ENCODE measurements at regions not wholly inside any gene's neighbourhood (a gene's known extent, or its start where the extent isn't known, plus 50 kb on each side); places are given as distances from the start of the nearest gene placed in this dataset.

DNA sequence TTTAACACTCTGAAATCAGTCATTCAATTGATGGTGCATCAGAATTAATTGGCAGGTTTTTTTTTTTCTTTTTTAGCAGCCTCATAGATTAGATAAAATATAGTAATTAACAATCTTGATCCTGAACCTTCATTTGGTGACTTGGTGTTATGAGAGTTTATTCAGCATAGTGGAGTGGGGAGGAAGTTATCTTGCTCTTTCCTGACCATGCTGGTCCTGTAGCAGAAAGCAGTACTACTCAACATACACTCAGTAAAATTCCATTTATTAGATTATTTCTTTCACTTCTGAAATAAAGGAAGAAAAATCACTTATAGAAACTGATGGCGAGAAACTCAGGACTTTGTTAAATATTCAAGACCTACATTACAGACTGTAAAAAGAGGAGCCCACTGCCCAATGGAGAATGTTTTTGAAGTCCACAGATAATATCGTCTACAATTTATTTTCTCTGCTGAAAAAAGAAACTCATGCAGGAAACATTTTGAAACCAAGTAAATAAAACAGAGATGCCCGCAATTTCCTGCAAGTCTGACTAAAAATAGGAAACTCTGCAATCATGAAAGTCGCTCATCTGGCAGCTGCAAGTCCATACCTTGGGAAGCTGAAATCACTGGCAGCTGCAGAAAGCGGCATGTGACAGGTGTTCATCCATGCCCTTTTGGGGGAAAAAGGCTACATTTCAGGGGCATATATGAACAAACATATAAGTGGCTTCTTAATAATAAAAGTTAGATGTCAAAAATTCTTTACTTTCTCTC is 233.2 kb upstream of the RFX3 start:
- TF ChIP-seq EZH2 (IDR thresholded peaks at IDR 0.05; ENCODE audit: borderline replicate concordance, low read depth, low read length, severe bottlenecking), result no peak
- TF ChIP-seq, protein P1, sequence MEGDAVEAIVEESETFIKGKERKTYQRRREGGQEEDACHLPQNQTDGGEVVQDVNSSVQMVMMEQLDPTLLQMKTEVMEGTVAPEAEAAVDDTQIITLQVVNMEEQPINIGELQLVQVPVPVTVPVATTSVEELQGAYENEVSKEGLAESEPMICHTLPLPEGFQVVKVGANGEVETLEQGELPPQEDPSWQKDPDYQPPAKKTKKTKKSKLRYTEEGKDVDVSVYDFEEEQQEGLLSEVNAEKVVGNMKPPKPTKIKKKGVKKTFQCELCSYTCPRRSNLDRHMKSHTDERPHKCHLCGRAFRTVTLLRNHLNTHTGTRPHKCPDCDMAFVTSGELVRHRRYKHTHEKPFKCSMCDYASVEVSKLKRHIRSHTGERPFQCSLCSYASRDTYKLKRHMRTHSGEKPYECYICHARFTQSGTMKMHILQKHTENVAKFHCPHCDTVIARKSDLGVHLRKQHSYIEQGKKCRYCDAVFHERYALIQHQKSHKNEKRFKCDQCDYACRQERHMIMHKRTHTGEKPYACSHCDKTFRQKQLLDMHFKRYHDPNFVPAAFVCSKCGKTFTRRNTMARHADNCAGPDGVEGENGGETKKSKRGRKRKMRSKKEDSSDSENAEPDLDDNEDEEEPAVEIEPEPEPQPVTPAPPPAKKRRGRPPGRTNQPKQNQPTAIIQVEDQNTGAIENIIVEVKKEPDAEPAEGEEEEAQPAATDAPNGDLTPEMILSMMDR (IDR thresholded peaks at IDR 0.05; ENCODE audit: borderline replicate concordance, extremely low read depth, low read length, poor library complexity, severe bottlenecking), result no peak
- Histone ChIP-seq H4K20me1 (ENCODE audit: insufficient read depth, low read length) (no peaks in the 10 kb centered on the region), H3K27ac (ENCODE audit: low read length) (no peak overlapping the region), H3K79me2 (ENCODE audit: insufficient read depth, low read length) (no peaks in the 10 kb centered on the region), H2AFZ (ENCODE audit: low read depth, low read length) (no peak overlapping the region), H3K36me3 (ENCODE audit: insufficient read depth, low read length) (no peaks in the 10 kb centered on the region), H3K27me3 (ENCODE audit: insufficient read depth, low read length, poor library complexity) (no peaks in the 10 kb centered on the region), H3K4me2 (ENCODE audit: insufficient read depth, low read length) (no peak overlapping the region), H3K4me1 (ENCODE audit: insufficient read depth, low read length) (peaks cover 10% of the 10 kb centered on the region; the same call in 1 of the 2 replicates), H3K9ac (ENCODE audit: low read depth, low read length) (no peak overlapping the region), H3K4me3 (ENCODE audit: low read depth in 1 of 2, low read length in 2 of 2) (no peak overlapping the region), H3K9me3 (ENCODE audit: insufficient read depth, low read length, severe bottlenecking) (no peaks in the 10 kb centered on the region)
- ATAC-seq (ENCODE audit: insufficient read depth, low read depth) (no peak), DNase-seq (peak; percentile 9)

DNA sequence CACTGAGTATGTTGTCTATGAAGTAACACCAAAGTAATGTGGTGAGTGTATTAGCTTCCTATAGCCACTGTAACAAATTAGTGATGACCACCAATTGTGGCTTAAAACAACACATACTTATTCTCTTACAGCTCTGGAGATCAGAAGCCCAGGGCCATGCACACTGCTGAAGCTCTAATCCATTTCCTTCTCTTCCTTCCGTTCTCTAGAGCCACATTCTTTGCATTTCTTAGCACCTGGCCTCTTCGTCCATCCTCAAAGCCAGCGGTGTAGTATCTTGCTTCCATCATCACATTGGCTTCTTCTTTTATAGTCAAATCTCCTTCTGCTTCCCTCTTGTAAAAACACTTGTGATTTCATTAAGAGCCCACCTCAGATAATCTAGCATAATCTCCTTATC is 230.3 kb upstream of the RFX3 start:
- H3K27ac ChIP-seq (ENCODE audit: low read length), result no peak overlapping the region
- H3K79me2 ChIP-seq (ENCODE audit: insufficient read depth, low read length), result no peaks in the 10 kb centered on the region
- no peaks in the 10 kb centered on the region for H3K9me3 ChIP-seq (ENCODE audit: insufficient read depth, low read length, severe bottlenecking)
- H3K27me3 ChIP-seq (ENCODE audit: insufficient read depth, low read length, poor library complexity), result no peaks in the 10 kb centered on the region
- TF ChIP-seq EZH2 (IDR thresholded peaks at IDR 0.05; ENCODE audit: borderline replicate concordance, low read depth, low read length, severe bottlenecking), result no peak
- TF ChIP-seq, protein P1 (IDR thresholded peaks at IDR 0.05; ENCODE audit: borderline replicate concordance, extremely low read depth, low read length, poor library complexity, severe bottlenecking), result no peak
- H3K36me3 ChIP-seq (ENCODE audit: insufficient read depth, low read length), result no peaks in the 10 kb centered on the region
- ATAC-seq (ENCODE audit: insufficient read depth, low read depth) (no peak), DNase-seq (no peak)
- peaks cover 10% of the 10 kb centered on the region; the same call in 1 of the 2 replicates for H3K4me1 ChIP-seq (ENCODE audit: insufficient read depth, low read length)
- no peak overlapping the region for H3K9ac ChIP-seq (ENCODE audit: low read depth, low read length)
- no peak overlapping the region for H3K4me2 ChIP-seq (ENCODE audit: insufficient read depth, low read length)
- H3K4me3 ChIP-seq (ENCODE audit: low read depth in 1 of 2, low read length in 2 of 2), result no peak overlapping the region
- H4K20me1 ChIP-seq (ENCODE audit: insufficient read depth, low read length), result no peaks in the 10 kb centered on the region
- H2AFZ ChIP-seq (ENCODE audit: low read depth, low read length), result no peak overlapping the region

DNA sequence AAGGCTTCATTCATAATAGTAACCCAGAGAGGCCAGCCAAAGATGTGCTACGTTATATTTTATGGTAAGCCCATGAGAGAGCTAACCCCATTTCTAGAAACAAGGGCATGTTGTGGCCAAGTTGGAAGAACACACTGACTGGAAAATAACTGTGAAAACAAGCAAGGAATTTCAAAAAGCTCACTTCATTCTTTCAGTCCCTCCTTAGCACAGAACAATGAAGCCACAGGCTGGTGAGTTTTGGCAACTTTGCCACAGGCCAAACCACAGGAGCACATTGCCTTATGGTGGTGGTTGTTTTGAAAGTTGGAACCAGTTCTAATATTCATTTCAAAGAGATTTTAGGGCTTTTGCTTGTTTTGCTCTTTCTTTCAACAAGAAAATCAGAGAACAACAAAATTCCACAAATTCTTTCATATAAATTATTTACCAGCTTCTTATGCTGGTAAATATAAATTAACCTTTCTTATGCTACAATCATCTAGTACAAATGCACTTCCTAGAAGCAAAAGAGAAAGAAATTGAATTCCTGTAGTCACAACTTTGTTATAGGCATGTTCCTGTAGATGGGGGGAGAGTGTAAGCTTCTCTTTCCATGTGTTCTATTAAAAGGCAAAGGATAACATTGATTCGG is 225.4 kb upstream of the RFX3 start:
- Histone ChIP-seq H3K4me1 (ENCODE audit: insufficient read depth, low read length) (no peaks in the 10 kb centered on the region), H4K20me1 (ENCODE audit: insufficient read depth, low read length) (no peaks in the 10 kb centered on the region), H3K27me3 (ENCODE audit: insufficient read depth, low read length, poor library complexity) (no peaks in the 10 kb centered on the region), H3K4me2 (ENCODE audit: insufficient read depth, low read length) (no peak overlapping the region), H3K9ac (ENCODE audit: low read depth, low read length) (no peak overlapping the region), H3K9me3 (ENCODE audit: insufficient read depth, low read length, severe bottlenecking) (no peaks in the 10 kb centered on the region), H3K4me3 (ENCODE audit: low read depth in 1 of 2, low read length in 2 of 2) (no peak overlapping the region), H3K36me3 (ENCODE audit: insufficient read depth, low read length) (no peaks in the 10 kb centered on the region), H3K27ac (ENCODE audit: low read length) (no peak overlapping the region), H3K79me2 (ENCODE audit: insufficient read depth, low read length) (no peaks in the 10 kb centered on the region), H2AFZ (ENCODE audit: low read depth, low read length) (no peak overlapping the region)
- ATAC-seq (ENCODE audit: insufficient read depth, low read depth), result no peak
- TF ChIP-seq EZH2 (IDR thresholded peaks at IDR 0.05; ENCODE audit: borderline replicate concordance, low read depth, low read length, severe bottlenecking), result no peak
- TF ChIP-seq, protein P1 (IDR thresholded peaks at IDR 0.05; ENCODE audit: borderline replicate concordance, extremely low read depth, low read length, poor library complexity, severe bottlenecking), result no peak
- DNase-seq, result peak; percentile 4
